NT2/D1 (cell line): ENCODE measurements at regions not wholly inside any gene's neighbourhood (a gene's known extent, or its start where the extent isn't known, plus 50 kb on each side); places are given as distances from the start of the nearest gene placed in this dataset.

Source experiments
- SUZ12 ChIP-seq: IDR thresholded peaks from 2 replicates; pipeline ENCODE4 v1.6.1; 2011; ENCODE audit not compliant: insufficient read length, insufficient read depth; ENCODE audit errors: extremely low read depth
- ZNF274 ChIP-seq: IDR thresholded peaks from 2 replicates; pipeline ENCODE4 v1.6.1; 2011; ENCODE audit warnings: mild to moderate bottlenecking, low read depth, low read length

GRCh38 chr12:47370421-47370820, 290.7 kb upstream of the AMIGO2 start:
- no peak for TF ChIP-seq SUZ12
- TF ChIP-seq ZNF274: no peak
